Endothelial cell of umbilical vein (primary cell): ENCODE measurements at regions not wholly inside any gene's neighbourhood (a gene's known extent, or its start where the extent isn't known, plus 50 kb on each side); places are given as distances from the start of the nearest gene placed in this dataset.

ENCODE experiments used
- CTCF ChIP-seq, 2 donors: IDR thresholded peaks; 1 replicate in 1 of 2; 2 replicates in 1 of 2; pipeline ENCODE4 v1.5.1; 2011; ENCODE audit warnings: low read length in 2 of 2, mild to moderate bottlenecking in 2 of 2, moderate library complexity in 2 of 2, control low read depth in 1 of 2, inconsistent platforms in 1 of 2, low read depth in 1 of 2; ENCODE audit not compliant: insufficient read depth in 1 of 2; ENCODE audit errors: extremely low read depth in 1 of 2
- EZH2 ChIP-seq: IDR thresholded peaks from 2 replicates; pipeline ENCODE4 v1.6.1; 2012; ENCODE audit warnings: borderline replicate concordance, low read depth, mild to moderate bottlenecking, moderate library complexity, low read length, inconsistent platforms; ENCODE audit not compliant: severe bottlenecking
- JUN ChIP-seq: IDR thresholded peaks from 2 replicates; pipeline ENCODE4 v1.6.1; 2011; ENCODE audit warnings: borderline replicate concordance, low read depth; ENCODE audit not compliant: insufficient read length, insufficient read depth

- no peak for TF ChIP-seq CTCF (IDR thresholded peaks at IDR 0.05; ENCODE audit: extremely low read depth in 1 of 2, insufficient read depth in 1 of 2, low read depth in 1 of 2, low read length in 2 of 2)
- TF ChIP-seq JUN: no peak
- TF ChIP-seq EZH2: no peak
Observed at GRCh38 chr18:73962256-73962655, 185.4 kb downstream of the FBXO15 start.
